Uterus (tissue), 3 donors: ENCODE measurements at regions not wholly inside any gene's neighbourhood (a gene's known extent, or its start where the extent isn't known, plus 50 kb on each side); places are given as distances from the start of the nearest gene placed in this dataset.

Experiments
- DNase-seq, 2 donors: peaks; one replicate each; pipeline ENCODE4 v3.0.0-alpha.2; 2019 to 2020
- H3K27ac ChIP-seq, 2 donors: fragments of 200-600 bp; sonication (generic); 1 replicate in 1 of 2; 2 replicates in 1 of 2; pipeline ENCODE4 v1.5.1; 2016 to 2018
- H3K27me3 ChIP-seq, 2 donors: fragments of 200-600 bp; sonication (generic); one replicate each; pipeline ENCODE4 v1.5.1; 2018 to 2019; ENCODE audit warnings: control low read depth in 1 of 2
- H3K36me3 ChIP-seq, 2 donors: fragments of 200-600 bp; sonication (generic); one replicate each; pipeline ENCODE4 v1.5.1; 2019; ENCODE audit warnings: control low read depth in 1 of 2
- H3K4me1 ChIP-seq, 2 donors: fragments of 200-600 bp; sonication (generic); one replicate each; pipeline ENCODE4 v1.5.1; 2018 to 2019; ENCODE audit warnings: control low read depth in 1 of 2
- H3K4me3 ChIP-seq, 2 donors: fragments of 200-600 bp; sonication (generic); 1 replicate in 1 of 2; 2 replicates in 1 of 2; pipeline ENCODE4 v1.5.1; 2018 to 2019; ENCODE audit warnings: mild to moderate bottlenecking in 1 of 2
- H3K9me3 ChIP-seq, 2 donors: fragments of 200-600 bp; sonication (generic); one replicate each; pipeline ENCODE4 v1.5.1; 2019; ENCODE audit warnings: control low read depth in 1 of 2
- POLR2A ChIP-seq, 2 donors: fragments of 450-650 bp; IDR thresholded peaks; one replicate each; pipeline ENCODE4 v1.6.1; 2016; ENCODE audit warnings: antibody characterized with exemption in 2 of 2, mild to moderate bottlenecking in 1 of 2, moderate library complexity in 1 of 2
- intact Hi-C: fragments of 100-400 bp; cut with DNase I; formaldehyde crosslinking; loops from one replicate; pipeline ENCODE4 v1.15.1; 2023; ENCODE audit warnings: low total_unique reads
- TF ChIP-seq, protein P1 (sequence below), 4 experiments: fragments of 200-600 bp in 2 of 4; fragments of 450-650 bp in 2 of 4; sonication (generic) in 2 of 4; IDR thresholded peaks; one replicate each; pipeline ENCODE4 v1.5.1; 2016 to 2019; ENCODE audit warnings: antibody characterized with exemption in 4 of 4, mild to moderate bottlenecking in 2 of 4, moderate library complexity in 1 of 4
- donor health status: DM: yes; HTN: yes; CAD: no.

DNA sequence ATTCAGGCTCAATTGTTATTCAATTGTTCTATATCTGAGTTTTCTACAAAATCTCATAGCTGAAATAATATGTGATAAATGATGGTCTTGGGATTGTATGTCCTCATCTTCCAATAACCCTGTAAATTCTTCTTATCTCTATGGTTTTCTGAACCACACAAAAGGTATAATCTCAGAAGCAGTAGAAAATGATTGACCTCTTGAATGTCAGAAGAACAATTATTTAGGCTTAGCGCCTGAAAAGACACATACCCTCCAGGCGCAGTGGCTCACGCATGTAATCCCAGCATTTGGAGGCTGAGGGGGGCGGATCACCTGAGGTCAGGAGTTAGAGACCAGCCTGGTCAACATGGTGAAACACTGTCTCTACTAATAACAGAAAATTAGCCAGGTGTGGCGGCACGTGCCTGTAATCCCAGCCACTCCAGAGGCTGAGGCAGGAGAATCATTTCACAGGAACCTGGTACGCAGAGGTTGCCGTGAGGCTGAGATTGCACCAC, 288.0 kb upstream of the TBC1D5 start:
- Histone ChIP-seq H3K36me3 (no peaks in the 10 kb centered on the region), H3K27me3 (no peaks in the 10 kb centered on the region), H3K4me3 (no peak overlapping the region), H3K4me1 (no peaks in the 10 kb centered on the region), H3K27ac (no peak overlapping the region), H3K9me3 (no peaks in the 10 kb centered on the region)
- no peak for TF ChIP-seq POLR2A (IDR thresholded peaks at IDR 0.05)
- TF ChIP-seq, protein P1, sequence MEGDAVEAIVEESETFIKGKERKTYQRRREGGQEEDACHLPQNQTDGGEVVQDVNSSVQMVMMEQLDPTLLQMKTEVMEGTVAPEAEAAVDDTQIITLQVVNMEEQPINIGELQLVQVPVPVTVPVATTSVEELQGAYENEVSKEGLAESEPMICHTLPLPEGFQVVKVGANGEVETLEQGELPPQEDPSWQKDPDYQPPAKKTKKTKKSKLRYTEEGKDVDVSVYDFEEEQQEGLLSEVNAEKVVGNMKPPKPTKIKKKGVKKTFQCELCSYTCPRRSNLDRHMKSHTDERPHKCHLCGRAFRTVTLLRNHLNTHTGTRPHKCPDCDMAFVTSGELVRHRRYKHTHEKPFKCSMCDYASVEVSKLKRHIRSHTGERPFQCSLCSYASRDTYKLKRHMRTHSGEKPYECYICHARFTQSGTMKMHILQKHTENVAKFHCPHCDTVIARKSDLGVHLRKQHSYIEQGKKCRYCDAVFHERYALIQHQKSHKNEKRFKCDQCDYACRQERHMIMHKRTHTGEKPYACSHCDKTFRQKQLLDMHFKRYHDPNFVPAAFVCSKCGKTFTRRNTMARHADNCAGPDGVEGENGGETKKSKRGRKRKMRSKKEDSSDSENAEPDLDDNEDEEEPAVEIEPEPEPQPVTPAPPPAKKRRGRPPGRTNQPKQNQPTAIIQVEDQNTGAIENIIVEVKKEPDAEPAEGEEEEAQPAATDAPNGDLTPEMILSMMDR (IDR thresholded peaks at IDR 0.05), result no peak
- no peak for DNase-seq
- intact Hi-C loops, result no loop called here

DNA sequence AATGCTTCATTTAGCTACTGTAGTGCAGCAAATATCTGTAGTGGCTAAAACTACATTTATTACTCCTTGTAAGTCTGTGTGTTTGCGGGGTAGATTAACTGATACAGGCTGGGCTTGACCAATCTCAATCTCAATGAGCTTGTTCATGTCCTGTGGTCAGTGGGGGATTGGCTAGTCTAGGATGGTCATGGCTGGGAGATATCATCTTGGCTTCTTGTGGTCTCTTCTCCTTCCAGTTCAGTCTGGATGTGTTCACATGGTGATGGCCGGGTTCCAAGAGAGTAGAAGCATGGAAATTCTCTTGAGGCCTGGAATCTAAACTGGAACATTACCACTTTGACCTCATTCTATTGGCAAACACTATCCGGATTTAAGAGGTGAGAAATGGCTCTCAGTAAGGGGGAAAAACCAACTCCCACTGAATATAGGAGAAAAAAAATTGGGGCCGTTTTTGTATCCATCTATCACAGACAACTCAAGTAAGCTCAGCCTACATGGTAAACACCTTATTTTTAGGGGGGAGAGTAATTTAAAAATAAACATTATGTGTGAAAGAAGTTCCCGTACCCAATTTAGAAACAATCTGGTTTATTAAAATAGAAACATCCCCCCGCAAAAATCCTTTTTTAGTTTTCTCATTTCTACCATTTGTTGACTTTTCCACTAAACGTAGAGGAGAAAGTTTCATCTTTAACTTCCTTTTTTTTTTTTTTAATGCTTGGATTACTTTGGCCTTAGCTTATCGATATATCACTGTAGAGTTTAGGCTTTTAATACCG, 284.9 kb upstream of the TBC1D5 start:
- no peak overlapping the region for H3K4me3 ChIP-seq
- H3K9me3 ChIP-seq, result no peaks in the 10 kb centered on the region
- TF ChIP-seq, protein P1 (IDR thresholded peaks at IDR 0.05), result no peak
- no peak for TF ChIP-seq POLR2A (IDR thresholded peaks at IDR 0.05)
- no peak overlapping the region for H3K27ac ChIP-seq
- no peaks in the 10 kb centered on the region for H3K27me3 ChIP-seq
- intact Hi-C loops, result no loop called here
- no peaks in the 10 kb centered on the region for H3K36me3 ChIP-seq
- H3K4me1 ChIP-seq, result no peaks in the 10 kb centered on the region
- DNase-seq, result no peak

DNA sequence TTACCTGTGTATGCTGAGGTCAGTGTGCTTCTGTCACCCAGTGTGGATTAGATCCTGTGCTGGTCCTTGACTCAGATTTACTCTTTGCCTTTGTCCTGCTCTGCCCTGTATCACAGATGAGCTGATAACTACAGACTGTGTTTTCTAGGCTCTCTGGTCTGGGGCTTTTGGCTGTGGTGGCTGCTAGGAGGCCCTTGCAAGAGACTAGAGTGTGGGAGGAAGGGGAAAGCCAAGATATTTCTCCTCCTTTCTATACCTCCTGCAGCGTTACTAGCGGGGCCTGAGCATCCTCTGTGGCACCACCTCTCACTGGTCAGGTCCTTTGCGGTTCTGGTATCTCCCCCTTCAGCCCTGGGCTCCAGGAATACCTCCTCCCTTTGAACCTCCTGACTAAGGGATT, 282.3 kb upstream of the TBC1D5 start:
- H3K36me3 ChIP-seq, result no peaks in the 10 kb centered on the region
- DNase-seq, result no peak
- H3K4me3 ChIP-seq, result no peak overlapping the region
- no peaks in the 10 kb centered on the region for H3K27me3 ChIP-seq
- H3K9me3 ChIP-seq, result no peaks in the 10 kb centered on the region
- intact Hi-C loops, result no loop called here
- TF ChIP-seq POLR2A (IDR thresholded peaks at IDR 0.05), result no peak
- TF ChIP-seq, protein P1 (IDR thresholded peaks at IDR 0.05), result no peak
- no peak overlapping the region for H3K27ac ChIP-seq
- no peaks in the 10 kb centered on the region for H3K4me1 ChIP-seq

DNA sequence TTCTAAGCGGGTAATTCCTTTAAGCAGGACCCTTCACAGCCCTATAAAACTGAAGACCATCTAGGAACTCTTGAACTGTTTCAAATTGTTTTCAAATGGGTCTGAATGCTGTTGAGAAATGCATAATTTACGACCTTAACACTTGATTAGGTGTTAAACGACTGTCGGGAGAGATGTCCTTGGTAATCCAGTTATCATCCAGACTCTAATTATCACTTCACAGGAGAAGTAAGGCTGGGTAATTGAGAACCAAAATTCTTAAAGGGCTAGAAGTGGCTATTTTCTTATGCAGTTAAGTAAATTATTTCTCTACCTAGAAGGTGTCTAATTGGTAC, 276.7 kb upstream of the TBC1D5 start:
- no peaks in the 10 kb centered on the region for H3K36me3 ChIP-seq
- no peaks in the 10 kb centered on the region for H3K9me3 ChIP-seq
- no peak overlapping the region for H3K4me3 ChIP-seq
- TF ChIP-seq POLR2A (IDR thresholded peaks at IDR 0.05), result no peak
- TF ChIP-seq, protein P1 (IDR thresholded peaks at IDR 0.05), result no peak
- H3K27ac ChIP-seq, result no peak overlapping the region
- intact Hi-C loops, result no loop called here
- no peaks in the 10 kb centered on the region for H3K4me1 ChIP-seq
- no peaks in the 10 kb centered on the region for H3K27me3 ChIP-seq
- no peak for DNase-seq

DNA sequence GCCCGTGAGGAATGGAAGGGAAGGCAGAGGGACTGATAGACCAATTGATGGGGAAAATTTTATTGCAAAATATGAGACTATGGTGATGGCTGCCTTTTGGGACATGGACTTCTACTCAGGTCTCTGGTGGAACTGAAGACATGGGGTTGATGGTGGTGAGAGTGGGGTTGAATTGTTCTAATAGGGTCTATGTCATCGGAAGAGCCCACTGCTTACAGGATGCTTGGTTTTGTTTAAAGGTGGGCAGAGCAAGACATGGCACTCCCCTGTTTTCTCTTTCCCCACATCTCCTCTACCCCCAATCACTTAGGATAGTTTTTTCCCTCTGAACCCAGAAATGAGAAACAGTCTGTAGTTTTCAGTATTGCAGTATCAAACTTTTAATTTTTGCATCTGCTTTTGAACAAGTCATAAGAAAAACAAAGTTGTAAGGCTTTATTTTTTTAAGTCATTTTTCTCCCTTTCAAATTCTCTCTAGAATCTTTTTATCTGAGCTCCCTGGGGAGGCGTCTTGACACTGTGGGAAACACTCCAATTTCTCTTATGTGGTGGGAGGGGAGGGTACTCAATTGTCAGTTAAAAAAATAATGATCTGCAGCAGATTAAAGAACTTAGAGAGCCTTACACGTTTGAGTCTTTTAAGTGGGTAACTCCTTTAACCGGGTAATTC, 276.2 kb upstream of the TBC1D5 start:
- no peaks in the 10 kb centered on the region for H3K36me3 ChIP-seq
- no peak overlapping the region for H3K27ac ChIP-seq
- H3K4me3 ChIP-seq, result no peak overlapping the region
- H3K9me3 ChIP-seq, result no peaks in the 10 kb centered on the region
- no peaks in the 10 kb centered on the region for H3K27me3 ChIP-seq
- DNase-seq, result no peak
- intact Hi-C loops, result no loop called here
- no peak for TF ChIP-seq POLR2A (IDR thresholded peaks at IDR 0.05)
- TF ChIP-seq, protein P1 (IDR thresholded peaks at IDR 0.05), result no peak
- no peaks in the 10 kb centered on the region for H3K4me1 ChIP-seq
